Loucy (cell line): ENCODE measurements at regions not wholly inside any gene's neighbourhood (a gene's known extent, or its start where the extent isn't known, plus 50 kb on each side); places are given as distances from the start of the nearest gene placed in this dataset.

Experiments
- H2AFZ ChIP-seq: fragments of 200-600 bp; sonication (generic); 2 replicates; pipeline ENCODE4 v1.6.0; 2016; ENCODE audit warnings: antibody characterized with exemption, mild to moderate bottlenecking, low read length, moderate library complexity
- H3F3A ChIP-seq: fragments of 200-600 bp; 2 replicates; pipeline ENCODE4 v1.6.0; 2016; ENCODE audit warnings: antibody characterized with exemption, low read depth, mild to moderate bottlenecking
- H3K27me3 ChIP-seq: fragments of 200-600 bp; sonication (generic); 2 replicates; pipeline ENCODE4 v1.6.1; 2014; ENCODE audit warnings: low read length, mild to moderate bottlenecking; ENCODE audit not compliant: insufficient read depth, poor library complexity, severe bottlenecking
- H3K36me3 ChIP-seq: fragments of 200-600 bp; sonication (generic); 2 replicates; pipeline ENCODE4 v1.6.1; 2016; ENCODE audit warnings: low read length; ENCODE audit not compliant: insufficient read depth
- H3K4me1 ChIP-seq: fragments of 200-600 bp; sonication (generic); 2 replicates; pipeline ENCODE4 v1.5.1; 2014; ENCODE audit warnings: low read length, mild to moderate bottlenecking; ENCODE audit not compliant: insufficient read depth, poor library complexity, severe bottlenecking
- H3K4me2 ChIP-seq: fragments of 200-600 bp; sonication (generic); 2 replicates; pipeline ENCODE4 v1.6.0; 2014; ENCODE audit warnings: antibody characterized with exemption, low read length, low read depth, mild to moderate bottlenecking; ENCODE audit not compliant: poor library complexity, severe bottlenecking
- H3K4me3 ChIP-seq: fragments of 200-600 bp; sonication (generic); 2 replicates; pipeline ENCODE4 v1.5.1; 2014; ENCODE audit warnings: low read length, mild to moderate bottlenecking, mixed read lengths; ENCODE audit not compliant: poor library complexity, severe bottlenecking
- H3K79me2 ChIP-seq: fragments of 200-600 bp; sonication (generic); 2 replicates; pipeline ENCODE4 v1.6.1; 2014; ENCODE audit warnings: low read length; ENCODE audit not compliant: insufficient read depth
- H3K9ac ChIP-seq: fragments of 200-600 bp; sonication (generic); 2 replicates; pipeline ENCODE4 v1.6.0; 2014; ENCODE audit warnings: mild to moderate bottlenecking, low read depth, low read length, moderate library complexity; ENCODE audit not compliant: poor library complexity, severe bottlenecking
- H3K9me2 ChIP-seq: fragments of 200-600 bp; sonication (generic); replicated peaks from 2 replicates; pipeline ENCODE4 v1.6.1; 2016; ENCODE audit warnings: low read depth, low read length, mixed read lengths
- H3K9me3 ChIP-seq: fragments of 200-600 bp; sonication (generic); 2 replicates; pipeline ENCODE4 v1.6.1; 2014; ENCODE audit warnings: mild to moderate bottlenecking, antibody characterized with exemption, low read length, low read depth; ENCODE audit not compliant: insufficient read depth
- H4K20me1 ChIP-seq: fragments of 200-600 bp; sonication (generic); 2 replicates; pipeline ENCODE4 v1.6.0; 2014; ENCODE audit warnings: antibody characterized with exemption, low read length, mild to moderate bottlenecking; ENCODE audit not compliant: insufficient read depth, poor library complexity, severe bottlenecking
- EZH2phosphoT487 ChIP-seq: fragments of 200-600 bp; IDR thresholded peaks from 2 replicates; pipeline ENCODE4 v1.6.1; 2018; ENCODE audit warnings: antibody characterized with exemption, mild to moderate bottlenecking, moderate library complexity, borderline replicate concordance
- TF ChIP-seq, protein P1 (sequence below): fragments of 200-600 bp; sonication (generic); conservative IDR thresholded peaks from 2 replicates; pipeline ENCODE4 v1.5.1; 2014; ENCODE audit warnings: mild to moderate bottlenecking, antibody characterized with exemption, low read length

DNA sequence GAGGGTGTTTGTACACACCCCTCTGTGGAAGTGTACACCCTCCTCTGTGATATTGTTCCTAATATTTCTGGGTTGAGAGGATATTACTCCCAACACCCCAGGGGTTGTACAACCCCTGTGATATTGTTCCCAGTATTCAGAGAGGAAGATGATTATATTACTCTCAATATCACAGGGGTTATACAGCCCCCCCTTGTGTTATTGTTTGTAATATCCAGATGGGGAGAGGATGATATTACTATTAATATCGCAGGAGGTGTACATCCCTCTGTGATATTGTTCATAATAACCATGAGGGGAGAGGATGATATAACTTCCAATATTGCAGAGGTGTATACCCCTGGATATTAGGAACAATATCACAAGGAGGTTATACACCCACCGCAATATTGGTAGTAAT lies 566.1 kb upstream of the MIS18BP1 start:
- H3F3A ChIP-seq, result no peaks in the 10 kb centered on the region
- no peaks in the 10 kb centered on the region for H3K36me3 ChIP-seq
- no peak overlapping the region for H3K9ac ChIP-seq
- no peak overlapping the region for H3K4me3 ChIP-seq
- no peaks in the 10 kb centered on the region for H3K27me3 ChIP-seq
- TF ChIP-seq EZH2phosphoT487, result no peak
- TF ChIP-seq, protein P1, sequence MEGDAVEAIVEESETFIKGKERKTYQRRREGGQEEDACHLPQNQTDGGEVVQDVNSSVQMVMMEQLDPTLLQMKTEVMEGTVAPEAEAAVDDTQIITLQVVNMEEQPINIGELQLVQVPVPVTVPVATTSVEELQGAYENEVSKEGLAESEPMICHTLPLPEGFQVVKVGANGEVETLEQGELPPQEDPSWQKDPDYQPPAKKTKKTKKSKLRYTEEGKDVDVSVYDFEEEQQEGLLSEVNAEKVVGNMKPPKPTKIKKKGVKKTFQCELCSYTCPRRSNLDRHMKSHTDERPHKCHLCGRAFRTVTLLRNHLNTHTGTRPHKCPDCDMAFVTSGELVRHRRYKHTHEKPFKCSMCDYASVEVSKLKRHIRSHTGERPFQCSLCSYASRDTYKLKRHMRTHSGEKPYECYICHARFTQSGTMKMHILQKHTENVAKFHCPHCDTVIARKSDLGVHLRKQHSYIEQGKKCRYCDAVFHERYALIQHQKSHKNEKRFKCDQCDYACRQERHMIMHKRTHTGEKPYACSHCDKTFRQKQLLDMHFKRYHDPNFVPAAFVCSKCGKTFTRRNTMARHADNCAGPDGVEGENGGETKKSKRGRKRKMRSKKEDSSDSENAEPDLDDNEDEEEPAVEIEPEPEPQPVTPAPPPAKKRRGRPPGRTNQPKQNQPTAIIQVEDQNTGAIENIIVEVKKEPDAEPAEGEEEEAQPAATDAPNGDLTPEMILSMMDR, result peak; percentile 30
- H3K4me1 ChIP-seq, result no peaks in the 10 kb centered on the region
- H3K9me2 ChIP-seq, result no peaks in the 10 kb centered on the region
- H3K4me2 ChIP-seq, result no peak overlapping the region
- H4K20me1 ChIP-seq, result no peaks in the 10 kb centered on the region
- no peaks in the 10 kb centered on the region for H3K9me3 ChIP-seq
- no peak overlapping the region for H2AFZ ChIP-seq
- no peaks in the 10 kb centered on the region for H3K79me2 ChIP-seq

DNA sequence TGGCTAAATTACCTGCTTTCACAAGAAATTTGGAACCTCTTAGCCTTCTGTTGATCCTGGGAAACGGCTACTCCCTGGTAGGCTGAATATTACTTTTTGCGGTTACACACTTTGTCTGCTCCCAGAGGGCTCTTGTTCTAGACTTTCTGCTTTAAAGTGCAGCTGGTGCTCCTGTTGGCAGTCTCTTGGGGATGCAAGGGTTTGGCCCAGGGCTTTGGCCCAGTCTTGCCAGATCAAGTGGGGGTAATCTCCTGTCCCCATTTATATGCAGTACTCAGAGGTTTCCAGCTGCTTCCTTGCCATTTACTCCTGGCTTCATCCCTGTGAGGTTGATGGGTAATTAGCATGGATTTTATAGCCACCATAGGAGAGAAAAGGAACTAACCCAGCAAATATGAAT lies 558.2 kb upstream of the MIS18BP1 start:
- no peaks in the 10 kb centered on the region for H3K36me3 ChIP-seq
- H3F3A ChIP-seq, result peaks cover 14% of the 10 kb centered on the region
- H3K9ac ChIP-seq, result peak overlapping the region; percentile 58
- no peaks in the 10 kb centered on the region for H3K27me3 ChIP-seq
- H3K4me2 ChIP-seq, result peak overlapping the region; percentile 77
- peak overlapping the region; percentile 65 for H3K4me3 ChIP-seq
- H3K79me2 ChIP-seq, result no peaks in the 10 kb centered on the region
- TF ChIP-seq EZH2phosphoT487, result no peak
- TF ChIP-seq, protein P1, result no peak
- H4K20me1 ChIP-seq, result no peaks in the 10 kb centered on the region
- no peaks in the 10 kb centered on the region for H3K9me2 ChIP-seq
- H3K4me1 ChIP-seq, result peaks cover 51% of the 10 kb centered on the region
- peak overlapping the region; percentile 81 for H2AFZ ChIP-seq
- no peaks in the 10 kb centered on the region for H3K9me3 ChIP-seq

DNA sequence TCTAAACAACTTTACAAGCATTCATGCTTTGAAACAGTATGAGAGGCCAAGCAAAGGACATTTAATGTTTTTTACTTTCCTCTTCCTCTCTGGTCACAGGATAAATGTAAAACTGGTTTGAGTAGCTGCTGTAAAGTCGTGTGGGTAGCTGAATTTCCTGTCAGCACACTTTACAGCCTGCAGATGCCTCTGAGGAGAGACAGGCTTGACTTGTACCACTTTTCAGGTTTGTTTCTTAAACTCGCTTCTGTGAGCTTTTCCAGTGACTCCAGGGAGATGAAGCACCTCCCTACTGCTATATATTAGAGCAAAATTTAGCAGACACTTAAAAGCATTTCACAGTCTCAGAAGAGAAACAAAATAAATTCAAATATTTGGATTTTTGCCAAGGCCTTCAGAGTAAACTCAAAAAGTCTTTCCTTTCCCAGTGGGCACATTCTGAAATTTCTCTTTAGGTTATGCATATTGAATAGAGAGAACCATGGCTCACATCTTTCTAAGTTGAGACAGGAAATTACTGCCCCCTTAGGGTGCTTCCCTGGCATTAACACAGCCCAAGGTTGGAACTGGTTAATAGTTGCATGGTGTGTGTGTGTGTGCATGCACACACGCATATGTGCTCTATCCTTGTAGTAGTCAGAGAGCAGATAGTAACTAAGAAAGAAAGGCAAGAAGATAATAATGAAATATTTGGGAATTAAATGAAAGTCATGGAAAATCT lies 557.3 kb upstream of the MIS18BP1 start:
- H3F3A ChIP-seq, result peaks cover 14% of the 10 kb centered on the region
- peak overlapping the region; percentile 81 for H2AFZ ChIP-seq
- H3K4me2 ChIP-seq, result peak overlapping the region; percentile 77
- no peaks in the 10 kb centered on the region for H4K20me1 ChIP-seq
- TF ChIP-seq, protein P1, result peak; percentile 74
- no peak for TF ChIP-seq EZH2phosphoT487
- no peaks in the 10 kb centered on the region for H3K27me3 ChIP-seq
- H3K9ac ChIP-seq, result peak overlapping the region; percentile 58
- H3K79me2 ChIP-seq, result no peaks in the 10 kb centered on the region
- H3K4me3 ChIP-seq, result peak overlapping the region; percentile 65
- peaks cover 59% of the 10 kb centered on the region for H3K4me1 ChIP-seq
- H3K9me2 ChIP-seq, result no peaks in the 10 kb centered on the region
- no peaks in the 10 kb centered on the region for H3K36me3 ChIP-seq
- H3K9me3 ChIP-seq, result no peaks in the 10 kb centered on the region
